BLaER1 treated with 17β-estradiol and CSF1 and Interleukin-3, amounts not matched to agents 10 nM and 100 nM (cell line): ENCODE measurements at regions not wholly inside any gene's neighbourhood (a gene's known extent, or its start where the extent isn't known, plus 50 kb on each side); places are given as distances from the start of the nearest gene placed in this dataset.

Source experiments
- H3K27ac ChIP-seq, 11 experiments: shearing (Covaris generic); formaldehyde crosslinking; 2 replicates each; pipeline ENCODE4 v1.8.1; 2022
- H3K27me3 ChIP-seq, 11 experiments: shearing (Covaris generic); formaldehyde crosslinking; 2 replicates each; pipeline ENCODE4 v1.8.1; 2022
- H3K36me3 ChIP-seq, 11 experiments: shearing (Covaris generic); formaldehyde crosslinking; 2 replicates each; pipeline ENCODE4 v1.8.1; 2022
- H3K4me1 ChIP-seq, 10 experiments: shearing (Covaris generic); formaldehyde crosslinking; 2 replicates each; pipeline ENCODE4 v1.8.1; 2022
- H3K4me2 ChIP-seq, 11 experiments: shearing (Covaris generic); formaldehyde crosslinking; 2 replicates each; pipeline ENCODE4 v1.8.1; 2022
- H3K4me3 ChIP-seq, 10 experiments: shearing (Covaris generic); formaldehyde crosslinking; 2 replicates each; pipeline ENCODE4 v1.8.1; 2022
- H3K9ac ChIP-seq, 11 experiments: shearing (Covaris generic); formaldehyde crosslinking; 2 replicates each; pipeline ENCODE4 v1.8.1; 2022
- H3K9me3 ChIP-seq, 11 experiments: shearing (Covaris generic); formaldehyde crosslinking; replicated peaks in 1 of 11; 2 replicates each; pipeline ENCODE4 v1.8.1; 2022
- H4K20me1 ChIP-seq, 11 experiments: shearing (Covaris generic); formaldehyde crosslinking; 2 replicates each; pipeline ENCODE4 v1.8.1; 2022
- Cebpa-rat ChIP-seq, 11 experiments: shearing (Covaris generic); IDR thresholded peaks; 2 replicates each; pipeline ENCODE4 v1.8.1; 2022

DNA sequence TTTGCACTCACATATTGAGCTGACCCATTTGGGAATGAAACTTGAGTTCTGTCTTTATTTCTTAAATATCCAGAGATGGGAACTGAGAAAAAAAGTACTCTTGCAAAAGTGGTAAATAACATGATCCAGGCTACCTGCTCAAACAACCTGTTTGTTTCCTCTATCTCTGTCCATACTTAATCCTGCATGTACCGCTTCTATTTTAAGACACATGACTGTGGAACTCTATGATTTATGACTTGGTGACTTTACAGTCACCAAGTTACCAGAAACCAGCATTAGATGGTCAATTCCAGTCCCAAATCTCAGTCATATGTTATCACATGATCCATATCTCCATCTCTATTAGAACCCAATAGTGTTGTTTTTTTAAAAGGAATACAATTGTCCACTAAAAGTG lies 606.7 kb downstream of the EPHA5 start:
- Histone ChIP-seq H3K4me2 (no peak overlapping the region), H3K36me3 (no peaks in the 10 kb centered on the region), H3K4me3 (no peak overlapping the region), H4K20me1 (no peaks in the 10 kb centered on the region), H3K9ac (no peak overlapping the region), H3K27ac (no peak overlapping the region), H3K9me3 (0 out of 22 replicates have a peak, but pooled peaks cover 0 to under 1% (median 0%) of the 10 kb centered on the region in 11 experiments), H3K4me1 (peaks cover 0 to 12% (median 0%) of the 10 kb centered on the region in 10 experiments; a peak in 5 of 20 replicates), H3K27me3 (no peaks in the 10 kb centered on the region)
- no peak for TF ChIP-seq Cebpa-rat (IDR thresholded peaks at IDR 0.05)

DNA sequence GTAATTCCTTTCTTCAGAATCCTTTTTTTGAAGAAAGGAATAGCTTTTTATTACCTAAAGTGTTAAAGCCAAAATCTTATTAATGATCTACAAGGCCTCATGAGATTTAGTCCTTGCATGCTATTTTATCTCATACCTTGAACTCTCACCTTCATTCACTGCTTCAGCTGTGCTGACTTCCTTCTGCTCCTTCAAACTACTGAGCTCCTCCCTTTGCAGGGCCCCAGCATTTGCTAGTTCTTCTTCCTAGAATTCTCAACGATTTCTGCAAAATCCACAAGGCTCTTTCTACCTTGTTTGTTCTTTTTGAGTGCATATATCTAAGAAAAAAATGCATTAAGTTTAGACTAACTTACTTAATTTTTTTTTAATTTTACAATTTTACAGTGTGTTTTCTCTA lies 619.5 kb downstream of the EPHA5 start:
- H3K9me3 ChIP-seq = no peaks in the 10 kb centered on the region
- H3K4me3 ChIP-seq = no peak overlapping the region
- no peaks in the 10 kb centered on the region for H3K27me3 ChIP-seq
- no peak overlapping the region for H3K27ac ChIP-seq
- H4K20me1 ChIP-seq = no peaks in the 10 kb centered on the region
- no peak overlapping the region for H3K9ac ChIP-seq
- no peaks in the 10 kb centered on the region for H3K4me1 ChIP-seq
- no peak for TF ChIP-seq Cebpa-rat (IDR thresholded peaks at IDR 0.05)
- no peak overlapping the region for H3K4me2 ChIP-seq
- H3K36me3 ChIP-seq = no peaks in the 10 kb centered on the region

DNA sequence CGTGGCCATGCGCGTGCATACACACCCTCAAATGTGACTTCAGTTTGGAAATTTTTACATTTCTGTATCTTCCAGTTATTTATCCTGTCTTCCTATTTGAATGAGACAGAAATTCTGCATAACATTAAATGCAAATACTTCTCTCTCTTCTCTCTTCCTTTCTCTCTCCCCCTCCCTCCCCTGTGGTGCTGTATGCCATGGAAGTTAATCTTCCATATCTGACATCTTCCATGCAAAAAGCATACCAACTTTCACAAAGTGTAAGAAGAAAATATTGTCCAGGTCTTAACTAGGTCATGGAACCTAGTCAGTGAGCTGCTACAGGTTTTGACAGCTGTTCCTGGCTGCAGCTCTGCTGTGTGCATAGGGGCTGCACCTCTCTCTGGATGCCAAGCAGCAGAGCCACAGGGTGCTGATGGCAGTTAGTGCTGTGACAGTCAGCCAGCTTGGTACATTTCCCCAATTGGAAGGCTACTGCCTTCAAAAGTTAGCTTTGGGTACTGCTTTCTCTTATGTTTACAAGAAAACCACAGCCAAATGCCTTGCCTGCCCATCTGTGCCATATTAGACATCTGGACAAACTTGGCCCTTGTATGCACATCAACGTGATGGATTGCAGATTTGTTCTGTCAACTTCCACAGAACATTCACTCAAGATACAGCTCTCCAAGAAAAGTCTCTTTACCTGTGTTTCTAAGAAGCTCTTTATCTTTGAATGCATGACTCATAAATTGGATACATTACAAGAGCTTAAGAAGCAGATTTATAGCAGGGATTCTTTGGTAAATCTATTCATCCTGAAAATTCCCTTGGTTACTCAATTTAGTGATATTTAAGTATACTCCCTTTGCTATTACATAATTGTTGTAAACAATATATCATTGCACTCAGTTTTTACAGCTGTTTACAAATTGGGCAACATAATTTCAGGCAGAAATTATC lies 623.8 kb downstream of the EPHA5 start:
- Histone ChIP-seq H3K4me1 (no peaks in the 10 kb centered on the region), H3K27me3 (no peaks in the 10 kb centered on the region), H3K27ac (no peak overlapping the region), H3K4me3 (no peak overlapping the region), H4K20me1 (no peaks in the 10 kb centered on the region), H3K9me3 (no peaks in the 10 kb centered on the region), H3K36me3 (no peaks in the 10 kb centered on the region), H3K9ac (no peak overlapping the region), H3K4me2 (no peak overlapping the region)
- TF ChIP-seq Cebpa-rat (IDR thresholded peaks at IDR 0.05) = no peak

DNA sequence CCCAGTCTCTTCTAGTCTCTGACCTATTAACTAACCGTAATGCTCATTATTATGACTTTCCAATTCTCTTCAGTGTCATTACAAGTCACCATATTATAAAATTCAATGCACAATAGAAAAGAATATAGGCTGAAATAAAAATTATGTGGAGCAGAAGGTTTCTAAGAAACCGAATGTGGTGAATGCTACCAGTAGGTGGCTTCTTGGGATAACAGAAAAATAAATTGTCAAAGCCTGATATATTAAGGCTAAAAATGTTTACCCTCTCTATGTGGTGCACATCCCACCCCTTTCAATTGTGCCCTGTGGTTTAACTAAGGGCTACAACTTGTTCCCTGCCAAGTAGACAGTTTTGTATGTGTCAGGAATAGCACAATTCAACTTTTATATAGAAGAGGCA lies 624.6 kb upstream of the TECRL start:
- H3K27me3 ChIP-seq = no peaks in the 10 kb centered on the region
- TF ChIP-seq Cebpa-rat (IDR thresholded peaks at IDR 0.05) = no peak
- no peak overlapping the region for H3K4me3 ChIP-seq
- H3K27ac ChIP-seq = no peak overlapping the region
- H3K4me2 ChIP-seq = no peak overlapping the region
- no peaks in the 10 kb centered on the region for H4K20me1 ChIP-seq
- H3K36me3 ChIP-seq = no peaks in the 10 kb centered on the region
- no peak overlapping the region for H3K9ac ChIP-seq
- H3K9me3 ChIP-seq = no peaks in the 10 kb centered on the region
- no peaks in the 10 kb centered on the region for H3K4me1 ChIP-seq

DNA sequence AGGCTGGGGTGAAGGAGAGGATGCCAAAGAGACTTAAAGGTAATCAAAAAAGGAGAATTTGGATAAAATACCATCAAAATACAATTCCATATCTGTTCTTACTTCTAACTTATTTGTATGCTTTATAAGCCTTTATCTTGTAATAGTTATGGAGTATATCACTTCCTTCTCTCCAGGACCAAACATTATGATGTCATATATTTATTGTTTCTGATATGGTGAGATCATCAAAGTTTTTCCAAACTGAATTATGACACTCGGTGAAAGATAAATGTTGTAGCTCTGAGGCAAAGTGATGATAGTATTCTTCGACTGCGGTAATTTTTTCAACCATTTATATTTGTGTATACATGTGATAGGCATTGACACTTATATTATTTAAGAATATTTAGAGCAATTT lies 619.3 kb upstream of the TECRL start:
- no peaks in the 10 kb centered on the region for H3K9me3 ChIP-seq
- no peak for TF ChIP-seq Cebpa-rat (IDR thresholded peaks at IDR 0.05)
- no peaks in the 10 kb centered on the region for H4K20me1 ChIP-seq
- no peaks in the 10 kb centered on the region for H3K36me3 ChIP-seq
- H3K27ac ChIP-seq = no peak overlapping the region
- H3K27me3 ChIP-seq = no peaks in the 10 kb centered on the region
- no peak overlapping the region for H3K4me3 ChIP-seq
- H3K4me1 ChIP-seq = no peaks in the 10 kb centered on the region
- H3K9ac ChIP-seq = no peak overlapping the region
- no peak overlapping the region for H3K4me2 ChIP-seq

DNA sequence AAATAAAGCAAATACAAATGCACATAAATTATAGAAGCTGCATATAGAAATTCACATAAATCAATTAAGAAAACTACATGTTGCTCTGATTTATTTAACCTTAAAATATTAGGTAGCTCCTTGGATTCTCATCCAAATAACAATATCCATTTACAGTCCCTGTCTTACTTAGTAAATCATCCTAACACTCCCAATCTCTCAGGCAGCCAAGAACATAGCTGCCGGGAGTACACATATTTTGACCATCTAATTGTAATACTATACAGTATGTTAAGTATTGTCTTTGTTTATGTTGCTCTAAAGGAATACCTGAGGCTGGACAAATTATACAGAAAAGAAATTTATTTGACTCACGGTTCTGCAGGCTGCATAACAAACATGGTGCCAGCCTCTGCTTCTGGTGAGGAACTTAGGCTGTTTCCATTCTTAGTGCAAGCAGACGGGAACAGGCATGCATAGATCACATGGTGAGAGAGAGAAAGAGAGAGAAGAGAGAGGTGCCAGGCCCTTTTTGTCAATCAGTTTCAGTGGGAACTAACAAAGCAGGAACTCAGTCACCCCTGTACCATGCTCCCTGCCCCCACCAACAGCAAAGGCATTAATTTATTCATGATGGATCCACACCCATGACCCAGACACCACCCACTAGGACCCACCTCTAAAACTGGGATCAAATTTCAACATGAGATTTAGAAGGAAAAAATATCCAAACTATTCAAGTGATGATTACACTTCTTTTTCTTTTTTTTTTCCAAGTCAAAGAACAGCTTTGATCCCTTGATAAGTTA lies 614.8 kb upstream of the TECRL start:
- Histone ChIP-seq H3K4me2 (no peak overlapping the region), H3K27me3 (no peaks in the 10 kb centered on the region; a peak in 1 of 22 replicates), H3K27ac (no peak overlapping the region), H3K36me3 (no peaks in the 10 kb centered on the region), H3K9me3 (no peaks in the 10 kb centered on the region), H3K4me1 (no peaks in the 10 kb centered on the region), H3K4me3 (no peak overlapping the region), H3K9ac (no peak overlapping the region), H4K20me1 (no peaks in the 10 kb centered on the region)
- no peak for TF ChIP-seq Cebpa-rat (IDR thresholded peaks at IDR 0.05)

DNA sequence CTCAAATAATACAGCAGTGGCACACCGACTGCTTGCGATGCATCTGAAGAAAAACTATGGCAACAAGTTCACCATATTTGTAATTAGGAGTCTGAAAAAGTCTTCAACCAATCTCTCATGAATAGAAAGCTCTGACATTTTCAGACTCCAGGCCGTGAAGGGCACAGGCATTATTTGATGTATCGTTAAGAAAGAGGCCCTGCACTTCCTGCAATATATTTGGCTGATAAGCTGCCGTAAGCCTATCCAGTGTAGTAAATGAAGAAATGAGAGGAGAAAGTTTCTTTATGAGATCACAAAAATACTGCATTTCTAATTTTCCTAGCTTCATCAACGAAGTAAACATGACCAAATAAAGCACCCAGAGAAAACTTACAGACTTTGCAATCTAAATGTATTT lies 613.8 kb upstream of the TECRL start:
- Histone ChIP-seq H3K4me3 (no peak overlapping the region), H3K27me3 (no peaks in the 10 kb centered on the region; a peak in 1 of 22 replicates), H3K4me1 (no peaks in the 10 kb centered on the region), H3K4me2 (no peak overlapping the region), H3K9ac (no peak overlapping the region), H3K36me3 (no peaks in the 10 kb centered on the region), H4K20me1 (no peaks in the 10 kb centered on the region), H3K9me3 (no peaks in the 10 kb centered on the region), H3K27ac (no peak overlapping the region)
- TF ChIP-seq Cebpa-rat (IDR thresholded peaks at IDR 0.05) = no peak

DNA sequence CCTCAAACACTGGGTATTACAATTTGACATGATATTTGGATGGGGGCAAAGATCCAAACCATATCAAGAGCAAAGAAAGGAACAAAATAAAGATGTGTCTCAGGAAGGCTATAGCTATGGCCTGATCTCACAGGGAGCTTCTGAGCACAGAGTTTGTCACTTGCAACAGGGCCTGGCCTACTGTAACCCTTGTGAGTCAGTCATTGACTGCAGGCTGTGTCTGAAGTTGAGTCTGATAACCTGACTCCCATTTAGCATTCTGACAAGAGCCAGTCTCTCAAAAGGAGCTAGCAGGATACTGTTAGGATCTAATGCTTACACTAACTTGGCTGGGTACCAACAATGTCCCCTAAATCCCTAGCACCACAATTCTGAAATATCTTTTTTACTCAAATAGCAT lies 612.5 kb upstream of the TECRL start:
- H3K9me3 ChIP-seq = no peaks in the 10 kb centered on the region
- H3K27me3 ChIP-seq = no peaks in the 10 kb centered on the region; a peak in 1 of 22 replicates
- no peak overlapping the region for H3K9ac ChIP-seq
- H4K20me1 ChIP-seq = no peaks in the 10 kb centered on the region
- H3K36me3 ChIP-seq = no peaks in the 10 kb centered on the region
- no peak for TF ChIP-seq Cebpa-rat (IDR thresholded peaks at IDR 0.05)
- no peak overlapping the region for H3K4me3 ChIP-seq
- H3K4me2 ChIP-seq = no peak overlapping the region
- no peaks in the 10 kb centered on the region for H3K4me1 ChIP-seq
- no peak overlapping the region for H3K27ac ChIP-seq

DNA sequence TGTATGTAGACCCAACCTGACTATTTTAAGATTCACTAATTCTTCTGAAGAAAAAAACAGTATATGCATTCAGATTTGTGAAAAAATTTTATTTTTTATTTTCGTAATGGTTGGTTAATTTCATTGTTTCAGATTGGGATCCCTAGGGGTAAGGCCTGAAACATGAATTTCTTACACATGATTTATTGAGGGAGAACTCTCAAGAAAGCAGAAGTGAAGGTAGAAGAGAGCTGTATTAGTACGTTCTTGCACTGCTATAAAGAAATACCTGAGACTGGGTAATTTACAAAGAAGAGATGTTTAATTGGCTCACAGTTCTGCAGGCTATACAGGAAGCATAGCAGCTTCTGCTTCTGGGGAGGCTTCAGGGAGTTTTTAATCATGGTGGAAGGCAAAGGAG lies 611.9 kb upstream of the TECRL start:
- Histone ChIP-seq H3K4me3 (no peak overlapping the region), H3K27me3 (no peaks in the 10 kb centered on the region; a peak in 1 of 22 replicates), H4K20me1 (no peaks in the 10 kb centered on the region), H3K9me3 (no peaks in the 10 kb centered on the region), H3K4me2 (no peak overlapping the region), H3K9ac (no peak overlapping the region), H3K4me1 (no peaks in the 10 kb centered on the region), H3K36me3 (no peaks in the 10 kb centered on the region), H3K27ac (no peak overlapping the region)
- TF ChIP-seq Cebpa-rat (IDR thresholded peaks at IDR 0.05) = no peak
